Thymus (tissue), 11 donors: ENCODE measurements at regions not wholly inside any gene's neighbourhood (a gene's known extent, or its start where the extent isn't known, plus 50 kb on each side); places are given as distances from the start of the nearest gene placed in this dataset.

Experiments used
- DNase-seq, 9 donors: peaks; one replicate each; pipeline ENCODE4 v3.0.0-alpha.2; 2013; ENCODE audit warnings: low spot score in 9 of 9, low read depth in 6 of 9, missing footprints in 1 of 9
- H3K27ac ChIP-seq, 2 donors: one replicate each; pipeline ENCODE4 v1.5.1; 2013; ENCODE audit warnings: control low read depth in 1 of 2, low read depth in 1 of 2, low read length in 1 of 2, mild to moderate bottlenecking in 1 of 2, moderate library complexity in 1 of 2
- H3K27me3 ChIP-seq, 2 donors: one replicate each; pipeline ENCODE4 v1.5.1; 2013; ENCODE audit warnings: low read length in 1 of 2; ENCODE audit not compliant: control insufficient read depth in 2 of 2, insufficient read depth in 1 of 2
- H3K36me3 ChIP-seq, 2 donors: one replicate each; pipeline ENCODE4 v1.5.1; 2013; ENCODE audit warnings: low read length in 1 of 2, mild to moderate bottlenecking in 1 of 2, moderate library complexity in 1 of 2; ENCODE audit not compliant: control insufficient read depth in 2 of 2, insufficient read depth in 2 of 2
- H3K4me1 ChIP-seq, 2 donors: one replicate each; pipeline ENCODE4 v1.5.1; 2013; ENCODE audit warnings: low read length in 2 of 2; ENCODE audit not compliant: control insufficient read depth in 2 of 2, insufficient read depth in 2 of 2
- H3K4me3 ChIP-seq, 2 donors: one replicate each; pipeline ENCODE4 v1.5.1; 2013; ENCODE audit warnings: low read length in 2 of 2, control low read depth in 1 of 2, mild to moderate bottlenecking in 1 of 2
- H3K9me3 ChIP-seq, 2 donors: one replicate each; pipeline ENCODE4 v1.5.1; 2013; ENCODE audit warnings: low read length in 1 of 2, mild to moderate bottlenecking in 1 of 2; ENCODE audit not compliant: control insufficient read depth in 2 of 2, insufficient read depth in 1 of 2
- WGBS: extraction: QIAGEN DNeasy Blood & Tissue Kit; methylation state at CpG from one replicate; pipeline ENCODE4 v1.1.7; 2013; 5-methylcytosine and 5-hydroxymethylcytosine counted together
- donor health status: healthy.

GRCh38 chr12:67525617-67525884 is 123.0 kb upstream of the DYRK2 start:
- no peaks in the 10 kb centered on the region for H3K9me3 ChIP-seq
- peaks cover 0 to 3% of the 10 kb centered on the region in 2 donors for H3K4me1 ChIP-seq
- no peak overlapping the region for H3K27ac ChIP-seq
- no peaks in the 10 kb centered on the region for H3K36me3 ChIP-seq
- H3K4me3 ChIP-seq, result no peak overlapping the region
- no peak for DNase-seq
- no peaks in the 10 kb centered on the region for H3K27me3 ChIP-seq
- 94% methylated on average over 1 of the region's 1 CpG for WGBS

GRCh38 chr12:67526129-67526528 is 122.4 kb upstream of the DYRK2 start:
- Histone ChIP-seq H3K27me3 (no peaks in the 10 kb centered on the region), H3K27ac (no peak overlapping the region), H3K4me1 (peaks cover 0 to 3% of the 10 kb centered on the region in 2 donors), H3K9me3 (no peaks in the 10 kb centered on the region), H3K36me3 (no peaks in the 10 kb centered on the region), H3K4me3 (no peak overlapping the region)
- DNase-seq, result no peak

- Histone ChIP-seq H3K36me3 (no peaks in the 10 kb centered on the region), H3K27me3 (no peaks in the 10 kb centered on the region), H3K4me1 (peaks cover 0 to 3% of the 10 kb centered on the region in 2 donors), H3K9me3 (no peaks in the 10 kb centered on the region), H3K4me3 (no peak overlapping the region), H3K27ac (no peak overlapping the region)
- DNase-seq, result no peak
- 97% methylated on average over 1 of the region's 1 CpG for WGBS
Observed at GRCh38 chr12:67531051-67531450, 117.5 kb upstream of the DYRK2 start.

GRCh38 chr12:67531501-67531900 is 117.0 kb upstream of the DYRK2 start:
- no peak for DNase-seq
- 33% methylated on average over 3 of the region's 3 CpGs for WGBS
- Histone ChIP-seq H3K27me3 (no peaks in the 10 kb centered on the region), H3K36me3 (no peaks in the 10 kb centered on the region), H3K27ac (no peak overlapping the region), H3K4me1 (peaks cover 0 to 3% of the 10 kb centered on the region in 2 donors), H3K4me3 (no peak overlapping the region), H3K9me3 (no peaks in the 10 kb centered on the region)

GRCh38 chr12:67533159-67533558 is 115.4 kb upstream of the DYRK2 start:
- no peaks in the 10 kb centered on the region for H3K27me3 ChIP-seq
- DNase-seq, result no peak
- no peaks in the 10 kb centered on the region for H3K9me3 ChIP-seq
- H3K36me3 ChIP-seq, result no peaks in the 10 kb centered on the region
- H3K27ac ChIP-seq, result no peak overlapping the region
- no peak overlapping the region for H3K4me3 ChIP-seq
- WGBS, result 99% methylated on average over 1 of the region's 1 CpG
- H3K4me1 ChIP-seq, result no peaks in the 10 kb centered on the region

GRCh38 chr12:67534046-67534445 is 114.5 kb upstream of the DYRK2 start:
- 98% methylated on average over 3 of the region's 3 CpGs for WGBS
- no peaks in the 10 kb centered on the region for H3K27me3 ChIP-seq
- H3K36me3 ChIP-seq, result no peaks in the 10 kb centered on the region
- no peaks in the 10 kb centered on the region for H3K9me3 ChIP-seq
- no peak for DNase-seq
- H3K27ac ChIP-seq, result no peak overlapping the region
- no peaks in the 10 kb centered on the region for H3K4me1 ChIP-seq
- H3K4me3 ChIP-seq, result no peak overlapping the region

- WGBS, result 95% methylated on average over 4 of the region's 4 CpGs
Observed at GRCh38 chr12:67534681-67535080, 113.9 kb upstream of the DYRK2 start.

GRCh38 chr12:67535176-67535575 is 113.4 kb upstream of the DYRK2 start:
- WGBS, result 89% methylated on average over 6 of the region's 6 CpGs
- Histone ChIP-seq H3K4me1 (no peaks in the 10 kb centered on the region), H3K36me3 (no peaks in the 10 kb centered on the region), H3K9me3 (no peaks in the 10 kb centered on the region), H3K27ac (no peak overlapping the region), H3K27me3 (no peaks in the 10 kb centered on the region), H3K4me3 (no peak overlapping the region)
- DNase-seq, result no peak

More at GRCh38 chr12:67534681-67535080, 113.9 kb upstream of the DYRK2 start:
- H3K4me1 ChIP-seq, result no peaks in the 10 kb centered on the region
- no peaks in the 10 kb centered on the region for H3K36me3 ChIP-seq
- no peak overlapping the region for H3K4me3 ChIP-seq
- no peak for DNase-seq
- H3K9me3 ChIP-seq, result no peaks in the 10 kb centered on the region
- no peak overlapping the region for H3K27ac ChIP-seq
- no peaks in the 10 kb centered on the region for H3K27me3 ChIP-seq

- WGBS, result 95% methylated on average over 5 of the region's 5 CpGs
- Histone ChIP-seq H3K27me3 (no peaks in the 10 kb centered on the region), H3K36me3 (no peaks in the 10 kb centered on the region), H3K4me3 (no peak overlapping the region), H3K4me1 (no peaks in the 10 kb centered on the region), H3K9me3 (no peaks in the 10 kb centered on the region), H3K27ac (no peak overlapping the region)
- no peak for DNase-seq
Observed at GRCh38 chr12:67535971-67536370, 112.6 kb upstream of the DYRK2 start.

- H3K27me3 ChIP-seq, result no peaks in the 10 kb centered on the region
- 91% methylated on average over 9 of the region's 9 CpGs for WGBS
- no peak overlapping the region for H3K27ac ChIP-seq
- peaks cover 0 to 3% of the 10 kb centered on the region in 2 donors for H3K4me1 ChIP-seq
- H3K36me3 ChIP-seq, result no peaks in the 10 kb centered on the region
- no peak for DNase-seq
- H3K4me3 ChIP-seq, result no peak overlapping the region
- H3K9me3 ChIP-seq, result no peaks in the 10 kb centered on the region
Observed at GRCh38 chr12:67539329-67539728, 109.2 kb upstream of the DYRK2 start.
